GM18861 (cell line): ENCODE measurements at regions not wholly inside any gene's neighbourhood (a gene's known extent, or its start where the extent isn't known, plus 50 kb on each side); places are given as distances from the start of the nearest gene placed in this dataset.
A peak's percentile ranks its signal among the peaks of the same experiment; 100 is the strongest.

Experiments used
- ATAC-seq: cut with Tn5 transposase; IDR thresholded peaks from one replicate; pipeline ENCODE4 v1.9.1; 2021; ENCODE audit not compliant: unreplicated experiment

DNA sequence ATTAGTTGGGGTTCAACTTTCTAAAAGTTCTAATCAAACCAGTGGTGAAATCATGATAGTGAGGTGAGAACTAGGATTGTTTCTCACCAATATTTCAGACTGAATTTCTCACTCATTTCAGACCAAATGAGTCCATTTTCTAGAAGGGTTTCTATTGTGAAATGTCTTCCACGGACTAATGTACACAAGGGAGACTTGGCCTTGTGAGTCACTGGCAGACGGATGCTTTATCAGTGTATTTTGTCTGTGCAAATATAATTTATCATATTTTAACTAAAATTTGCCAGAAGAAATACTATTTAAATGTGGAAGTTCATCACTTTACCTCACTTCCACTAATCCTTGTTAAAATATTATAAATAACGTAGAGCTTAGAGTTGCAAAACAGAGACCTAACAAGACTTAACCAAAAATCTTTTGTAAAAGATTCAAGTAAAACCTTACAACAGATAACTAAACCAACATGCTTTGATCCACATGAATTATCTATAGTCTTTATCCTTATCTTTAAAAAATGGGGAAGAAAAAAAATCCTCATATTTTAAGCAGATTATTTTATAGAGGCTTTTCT is 506.0 kb upstream of the FAM241A start:
- ATAC-seq, result no peak

DNA sequence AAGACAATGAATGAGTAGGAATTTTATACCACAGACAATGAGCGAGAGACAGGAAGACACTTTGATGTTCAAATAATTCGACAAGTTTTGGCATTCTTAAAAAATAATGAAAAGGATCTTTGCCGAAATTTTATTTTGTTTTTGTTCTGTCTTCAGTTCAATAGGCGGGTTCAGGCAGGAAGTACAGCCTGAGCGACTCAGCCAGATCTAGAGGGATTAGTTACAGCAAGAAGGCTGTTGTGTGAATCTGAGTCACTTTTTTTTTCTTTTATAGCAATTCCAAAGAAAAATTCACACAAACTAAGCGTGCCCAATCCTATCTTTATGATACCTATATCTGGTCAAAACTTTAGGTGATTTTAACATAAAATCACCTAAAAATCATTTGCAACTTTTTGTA is 505.4 kb upstream of the FAM241A start:
- ATAC-seq, result no peak

DNA sequence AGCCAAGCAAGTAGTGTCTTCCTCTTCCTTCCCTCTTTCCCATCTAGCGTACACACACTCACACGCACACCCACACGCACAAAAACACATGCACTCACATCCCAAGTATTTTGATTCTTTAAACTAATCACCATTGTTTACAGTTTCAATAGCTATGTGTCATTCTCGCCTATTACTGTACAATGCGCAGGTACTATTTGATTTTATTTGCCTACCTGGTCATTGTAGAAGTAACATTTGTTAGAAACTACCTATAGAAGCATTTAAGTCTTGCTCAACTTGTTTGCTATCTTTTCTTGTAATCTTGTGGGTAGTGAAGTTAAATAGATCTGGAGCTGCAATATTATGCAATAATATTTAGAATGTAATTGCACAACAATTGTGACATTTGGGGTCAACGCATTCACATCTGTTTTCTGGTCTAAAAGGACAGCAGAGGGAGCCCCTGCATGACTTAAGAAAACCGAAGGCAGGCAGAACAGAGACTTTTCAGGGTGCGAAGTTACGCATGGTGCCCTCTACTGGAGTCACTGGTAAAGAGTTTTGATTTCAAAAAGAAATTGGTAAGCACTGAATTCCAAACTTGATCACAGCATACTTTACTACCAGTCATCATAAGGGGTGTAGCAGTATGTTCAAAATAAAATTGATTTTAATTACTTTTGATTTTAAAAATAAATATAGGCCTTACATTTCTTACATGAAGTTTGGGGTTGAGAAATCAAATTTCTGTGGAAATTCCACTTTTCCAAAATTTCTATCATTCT is 503.3 kb upstream of the FAM241A start:
- peak; percentile 89 for ATAC-seq

DNA sequence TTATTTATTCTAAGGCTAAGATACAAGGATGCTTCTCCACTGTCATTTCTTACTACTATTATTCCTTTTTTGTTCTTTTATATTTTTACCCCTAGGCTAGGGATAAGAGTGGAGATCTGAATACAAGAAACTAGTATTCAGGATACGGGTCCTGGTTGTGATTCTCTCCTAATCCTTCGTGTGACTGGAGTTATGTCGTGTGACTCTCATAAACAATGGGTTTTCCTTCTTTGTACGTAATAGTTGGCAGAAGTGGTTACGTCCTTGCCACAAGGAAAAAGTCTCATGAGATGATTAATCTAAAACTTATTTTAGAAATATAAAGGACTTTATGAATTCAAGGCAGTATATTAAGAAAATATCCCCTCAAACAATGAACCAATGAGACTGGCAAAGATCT is 497.2 kb upstream of the FAM241A start:
- ATAC-seq, result no peak

DNA sequence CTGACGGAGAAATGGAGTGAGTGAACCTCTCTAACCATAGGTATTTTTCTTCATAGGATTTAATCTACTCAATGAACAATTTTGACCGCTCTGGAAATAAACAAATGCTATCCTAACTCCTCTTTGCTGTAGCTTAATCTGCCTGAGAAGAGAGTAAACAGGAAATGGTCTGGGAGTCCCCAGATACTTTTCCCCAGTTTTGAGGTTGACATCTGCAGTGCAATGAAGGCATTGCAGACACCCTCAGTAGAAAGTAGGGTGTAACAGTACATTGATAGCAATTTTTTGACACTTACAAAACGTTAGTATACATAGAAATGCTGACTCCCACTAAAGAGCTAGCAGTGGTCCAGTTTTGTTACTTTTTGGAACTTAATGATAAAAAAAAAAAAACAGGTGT is 495.9 kb upstream of the FAM241A start:
- peak; percentile 59 for ATAC-seq

DNA sequence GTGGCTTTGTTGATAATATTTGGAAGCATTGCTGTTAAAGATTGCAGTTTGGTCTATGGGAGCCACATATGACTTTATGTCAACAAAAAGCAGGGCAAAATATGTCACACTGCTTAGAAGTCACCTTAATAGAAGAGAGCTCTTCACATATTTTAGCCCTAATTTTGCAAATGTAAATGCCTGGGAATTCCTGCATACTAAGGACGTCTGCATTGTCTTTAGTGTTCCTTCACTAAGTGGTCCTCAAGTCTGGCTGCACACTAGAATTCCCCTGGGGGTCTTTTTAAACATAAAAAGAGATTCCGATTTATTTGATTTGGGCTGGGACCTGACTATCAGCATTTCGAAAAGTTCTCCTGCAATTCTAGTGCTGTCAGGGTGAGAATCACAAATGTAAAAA is 495.1 kb upstream of the FAM241A start:
- ATAC-seq, result no peak

DNA sequence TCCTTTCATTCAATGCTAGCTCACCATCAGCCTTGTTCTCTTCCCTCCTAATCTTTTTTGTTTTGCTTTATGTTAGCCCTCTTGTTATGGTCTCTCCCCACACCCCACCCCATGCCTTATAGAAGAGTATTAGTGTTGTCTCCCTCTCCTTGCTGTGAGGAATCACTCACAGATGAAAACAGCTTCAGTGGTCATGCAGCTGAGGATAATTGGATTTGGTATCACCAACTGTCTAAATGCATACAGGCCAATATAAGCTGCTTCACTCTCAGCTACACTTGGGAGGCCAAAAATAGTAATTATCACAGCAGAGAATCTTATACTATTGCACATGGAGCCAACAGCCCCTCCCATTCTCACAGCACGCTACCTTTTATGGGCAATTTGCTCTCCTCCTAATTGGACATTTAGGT is 494.6 kb upstream of the FAM241A start:
- ATAC-seq, result no peak

DNA sequence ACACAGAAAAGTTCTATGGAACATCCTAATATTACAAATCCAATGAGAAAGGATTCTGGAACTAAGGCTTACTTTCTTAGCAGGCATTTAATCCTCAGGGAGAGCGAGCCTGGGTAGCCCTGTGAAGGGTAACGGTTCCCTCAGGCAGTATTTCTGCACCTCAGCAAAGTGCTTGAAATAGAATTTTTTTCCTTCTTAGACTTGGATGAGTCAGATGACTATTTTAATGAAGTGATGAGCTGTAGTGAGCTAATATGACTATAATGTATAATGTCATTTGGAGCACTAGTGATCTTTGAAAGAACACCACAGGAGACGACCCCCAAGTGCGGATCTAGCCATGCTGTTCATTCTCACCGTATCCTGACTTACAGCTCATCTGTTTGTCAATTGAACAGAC is 493.0 kb upstream of the FAM241A start:
- no peak for ATAC-seq

DNA sequence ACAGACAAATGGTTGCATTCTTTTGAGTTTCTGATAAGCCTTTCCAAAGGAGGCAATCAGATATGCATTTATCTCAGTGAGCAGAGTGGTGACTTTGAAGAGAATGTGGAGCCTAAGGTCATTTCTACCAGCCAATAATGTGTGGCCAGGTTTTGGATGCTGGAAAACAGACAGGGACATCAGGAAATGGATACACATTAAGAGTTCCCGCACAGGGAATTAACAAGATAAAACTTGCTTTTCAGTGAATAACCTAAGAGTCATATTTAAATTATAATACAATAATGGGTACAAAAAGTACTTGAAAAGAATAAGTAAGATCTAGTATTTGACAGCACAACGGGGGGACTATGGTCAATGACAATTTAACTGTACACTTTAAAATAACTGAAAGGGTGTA is 492.3 kb upstream of the FAM241A start:
- ATAC-seq, result no peak

DNA sequence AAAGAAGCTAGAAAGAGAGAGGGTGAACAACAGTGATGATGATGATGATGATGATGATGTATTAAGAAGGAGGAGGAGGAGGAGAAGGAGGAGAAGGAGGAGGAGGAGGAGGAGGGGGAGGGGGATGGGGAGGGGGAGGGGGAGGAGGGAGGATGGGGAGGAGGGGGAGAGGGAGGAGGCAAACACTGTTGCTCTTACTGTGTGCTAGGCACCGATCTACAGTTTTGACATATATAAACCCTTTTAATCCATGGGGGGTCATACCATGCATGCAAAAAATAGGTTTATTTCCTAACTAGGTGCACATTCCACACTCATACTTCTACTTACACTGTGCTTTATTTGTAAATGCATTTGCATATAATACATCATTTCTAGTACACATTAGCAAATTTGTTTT is 482.8 kb upstream of the FAM241A start:
- no peak for ATAC-seq

DNA sequence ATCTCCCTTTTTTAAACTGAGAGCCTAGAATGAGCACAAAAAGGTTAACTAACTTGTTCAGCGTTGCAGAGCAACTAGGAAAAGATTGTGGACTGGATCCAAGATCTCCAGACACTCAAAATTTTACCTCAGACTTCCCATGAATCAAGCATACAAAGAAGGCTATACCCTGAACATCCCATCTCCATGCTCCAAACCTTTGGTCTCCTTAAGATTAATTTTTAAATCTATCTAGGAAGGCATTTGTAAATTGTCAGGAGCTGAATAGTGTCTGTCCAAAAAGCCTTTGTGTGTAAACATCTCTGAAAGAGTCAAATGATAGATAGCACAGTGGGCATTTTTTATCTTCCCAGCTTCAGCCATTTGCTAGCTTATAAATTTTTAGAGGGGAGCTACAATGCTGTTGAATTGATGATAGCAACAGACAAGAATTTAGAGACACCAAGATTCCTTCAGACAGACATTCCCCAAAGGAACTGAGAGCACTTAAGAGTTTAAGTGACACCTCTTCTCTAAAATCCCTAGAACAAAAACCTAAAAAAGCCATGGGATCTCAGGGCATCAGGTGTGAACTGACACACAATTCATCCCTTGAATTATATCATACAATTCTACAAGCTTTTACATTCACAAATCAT is 480.8 kb upstream of the FAM241A start:
- ATAC-seq, result no peak

DNA sequence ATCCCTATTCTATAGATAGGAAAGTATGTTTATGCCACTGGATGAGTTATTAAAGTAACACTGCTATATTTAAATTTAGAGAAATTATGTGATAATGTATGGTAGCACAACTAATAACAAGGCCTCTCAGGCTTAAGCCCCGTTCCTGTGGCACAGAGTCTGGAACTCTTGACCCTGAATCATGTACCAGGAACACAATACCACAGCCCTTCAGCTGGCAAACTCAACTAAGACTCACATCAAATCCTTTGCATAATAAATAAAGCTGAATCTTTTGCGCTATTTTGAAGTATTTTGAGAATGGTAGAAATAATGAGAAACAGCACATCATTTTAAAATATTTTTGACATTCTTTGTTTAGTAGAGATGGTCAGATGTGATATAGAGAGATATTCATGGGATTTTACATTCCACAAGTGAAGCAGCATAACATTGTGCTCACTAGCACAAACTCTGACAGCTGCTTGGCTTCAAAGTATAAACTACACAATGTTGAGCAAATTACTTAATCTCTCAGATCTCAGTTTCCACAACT is 478.4 kb upstream of the FAM241A start:
- ATAC-seq, result no peak

DNA sequence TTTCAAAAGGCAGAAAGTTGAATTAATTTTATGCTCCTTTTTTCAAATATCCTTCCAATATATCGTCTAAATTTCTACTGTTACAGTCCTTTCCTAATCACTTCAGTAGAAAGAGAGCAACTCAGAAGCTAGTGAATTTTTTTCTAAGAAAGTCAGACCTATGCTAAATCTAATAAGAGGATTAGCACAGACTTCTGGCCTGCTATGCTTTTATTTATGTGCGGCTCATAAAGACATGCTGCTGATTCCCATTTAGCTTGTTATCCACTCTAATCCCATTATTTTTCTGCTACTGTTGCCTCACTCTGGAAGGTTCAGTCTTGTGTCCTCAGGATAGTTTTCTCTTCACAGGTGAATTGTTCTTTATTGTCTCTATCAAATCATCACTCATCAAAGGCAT is 473.5 kb upstream of the FAM241A start:
- ATAC-seq, result no peak

DNA sequence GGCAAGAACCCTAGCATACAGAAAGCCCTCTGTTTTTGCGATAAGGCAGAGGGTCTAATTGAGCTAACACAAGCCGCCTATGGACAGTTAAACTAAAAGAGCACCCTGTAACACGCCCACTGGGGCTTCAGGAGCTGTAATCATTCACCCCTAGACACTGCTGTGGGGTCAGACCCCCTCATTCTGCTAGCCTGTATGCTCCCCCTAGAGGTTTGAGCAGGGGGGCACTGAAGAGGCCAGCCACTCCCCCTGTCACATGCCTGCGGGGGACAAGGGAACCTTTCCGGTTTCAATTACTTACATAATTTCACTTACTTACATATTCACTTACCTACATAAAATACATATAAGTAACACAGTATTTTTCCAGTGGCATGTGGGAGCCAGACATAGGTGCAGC is 469.5 kb upstream of the FAM241A start:
- no peak for ATAC-seq

DNA sequence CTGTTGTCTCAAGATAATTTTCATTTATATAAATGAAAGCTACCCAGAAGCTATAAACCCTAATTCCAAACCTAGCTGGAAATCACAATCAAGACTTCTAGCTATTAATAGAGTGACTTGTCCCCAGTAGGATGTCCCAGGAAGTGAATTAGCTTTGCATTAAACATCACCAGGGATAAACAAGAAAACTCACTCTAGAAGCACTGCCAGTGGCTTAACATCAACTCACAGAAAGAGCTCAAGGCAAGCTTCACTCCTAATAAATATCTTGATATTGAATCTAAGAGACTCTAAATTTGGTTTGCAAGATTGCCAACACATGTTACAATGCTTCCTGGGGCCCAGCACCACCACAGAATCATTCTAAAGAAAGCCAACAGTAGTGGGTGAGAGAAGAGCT is 468.7 kb upstream of the FAM241A start:
- ATAC-seq, result no peak

DNA sequence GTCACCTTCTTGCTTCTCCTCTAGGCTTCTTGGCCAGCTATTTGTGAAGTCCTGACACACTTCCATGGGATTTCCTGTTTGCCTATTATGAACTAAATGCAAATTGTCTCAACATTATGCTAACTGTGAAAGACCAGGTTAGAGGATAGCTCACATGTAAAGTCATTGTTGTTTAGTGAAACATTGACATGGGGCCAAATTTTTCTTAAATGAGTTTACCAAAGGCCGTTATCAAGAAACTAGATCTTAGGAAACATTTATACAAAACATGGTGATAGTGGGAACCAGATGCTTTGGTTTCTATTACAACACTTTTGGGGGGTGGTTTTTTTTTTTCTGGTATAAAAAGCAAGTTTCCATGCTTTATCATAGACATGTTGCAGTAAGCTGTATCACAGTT is 466.8 kb upstream of the FAM241A start:
- no peak for ATAC-seq

DNA sequence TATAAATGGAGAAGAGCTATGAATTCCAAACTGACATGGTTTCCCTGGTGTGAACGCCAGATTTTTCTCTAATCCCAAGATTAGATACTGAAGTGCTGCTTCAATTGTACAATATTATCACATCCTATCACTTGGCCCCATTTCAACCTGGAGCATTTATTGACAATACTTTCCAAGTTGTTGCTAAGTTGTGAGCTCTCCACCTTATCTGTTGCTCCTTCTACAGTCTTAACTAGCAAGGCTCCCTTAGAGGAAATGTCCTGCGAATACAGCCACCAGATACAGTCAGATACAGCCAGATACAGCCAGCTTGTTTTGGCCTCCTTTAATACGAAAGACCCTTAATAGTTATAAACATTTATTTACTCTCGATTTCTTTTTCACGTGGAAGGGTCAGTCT is 466.3 kb upstream of the FAM241A start:
- no peak for ATAC-seq

DNA sequence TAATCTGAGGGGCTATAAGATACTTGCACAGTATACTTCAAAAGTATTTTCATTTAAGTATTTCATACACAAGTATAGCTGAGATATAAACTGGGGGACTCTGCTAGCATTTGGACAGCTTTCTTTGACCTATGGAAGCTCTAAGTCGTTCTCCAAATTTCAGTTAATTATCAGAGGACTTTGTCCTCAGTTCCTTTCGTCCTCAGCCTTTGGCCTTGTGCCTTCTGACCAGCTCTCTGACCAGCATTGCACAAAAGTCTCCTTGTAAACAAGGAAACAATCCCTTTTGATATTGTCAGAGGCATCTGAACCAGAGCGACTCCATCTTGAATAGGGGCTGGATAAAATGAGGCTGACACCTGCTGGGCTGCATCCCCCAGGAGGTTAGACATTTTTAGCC is 464.0 kb upstream of the FAM241A start:
- no peak for ATAC-seq

DNA sequence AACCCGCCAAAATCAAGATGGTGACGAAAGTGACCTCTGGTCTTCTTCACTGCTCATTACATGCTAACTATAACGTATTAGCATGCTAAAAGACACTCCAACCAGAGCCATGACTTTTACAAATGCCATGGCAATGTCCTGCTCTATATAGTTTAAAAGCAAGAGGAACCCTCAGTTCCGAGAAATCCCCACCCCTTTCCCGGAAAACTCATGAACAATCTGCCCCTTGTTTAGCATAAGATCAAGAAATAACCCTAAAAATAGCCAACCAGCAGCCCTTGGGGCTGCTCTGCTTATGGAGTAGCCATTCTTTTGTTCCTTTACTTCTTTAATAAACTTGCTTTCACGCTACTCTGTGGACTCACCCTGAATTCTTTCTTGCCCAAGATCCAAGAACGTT is 463.5 kb upstream of the FAM241A start:
- ATAC-seq, result no peak

DNA sequence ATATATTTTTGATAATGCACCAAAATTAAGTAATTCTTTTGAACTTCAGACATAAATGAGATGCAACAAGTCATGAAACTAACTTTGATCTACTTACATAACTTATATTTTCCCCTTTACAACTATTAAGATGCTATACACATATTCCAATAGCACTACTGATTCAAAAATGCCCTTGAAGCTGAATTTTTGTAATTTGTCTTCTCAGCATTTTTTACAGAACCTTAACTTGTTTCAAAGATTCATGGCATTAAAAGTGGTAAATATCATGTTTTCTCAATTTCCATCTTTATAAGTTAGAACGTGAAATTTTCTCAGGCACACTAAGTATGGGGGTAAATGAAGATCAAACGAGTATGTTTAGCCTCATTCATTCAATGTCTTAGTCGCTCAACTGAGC is 460.0 kb upstream of the FAM241A start:
- ATAC-seq, result no peak

DNA sequence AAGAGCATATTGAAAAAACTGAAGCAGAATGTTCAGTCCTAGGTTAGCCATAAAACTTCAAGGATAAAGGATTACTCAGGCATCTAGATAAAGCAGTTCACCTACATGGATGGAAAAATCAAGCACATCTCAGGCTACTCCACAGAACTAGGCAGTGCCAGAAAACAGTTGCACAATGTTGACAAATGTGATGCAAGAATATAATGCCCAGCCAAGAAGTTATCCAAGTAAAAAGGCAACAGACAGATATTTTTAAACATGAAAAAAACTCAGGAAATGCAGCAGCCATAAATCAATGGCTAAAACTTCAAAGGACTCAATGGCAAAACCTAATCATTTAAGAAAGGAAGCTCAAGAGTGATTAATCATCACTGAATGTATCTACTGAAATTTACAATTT is 456.0 kb upstream of the FAM241A start:
- no peak for ATAC-seq

DNA sequence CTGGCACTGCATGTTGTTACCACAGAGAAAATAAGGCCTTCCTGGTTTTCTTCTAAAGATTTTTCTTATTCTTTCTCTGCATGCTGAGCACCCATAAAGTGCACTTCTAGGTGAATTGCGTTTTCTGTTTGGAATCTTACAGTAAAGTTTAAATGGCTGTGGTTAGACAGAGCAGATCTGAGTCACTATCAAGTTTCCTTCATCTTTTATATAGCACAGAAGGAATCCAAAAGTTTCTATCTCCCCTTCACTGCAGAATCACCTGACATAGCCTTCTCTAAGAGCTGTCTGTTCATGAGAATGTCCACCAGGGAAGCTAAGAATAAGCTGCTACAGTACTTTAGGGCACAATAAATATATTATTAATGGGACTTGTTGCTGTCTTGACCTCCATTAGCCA is 455.5 kb upstream of the FAM241A start:
- no peak for ATAC-seq
